Epidermal melanocyte (primary cell): ENCODE measurements at regions not wholly inside any gene's neighbourhood (a gene's known extent, or its start where the extent isn't known, plus 50 kb on each side); places are given as distances from the start of the nearest gene placed in this dataset.
A peak's percentile ranks its signal among the peaks of the same experiment; 100 is the strongest.

ENCODE experiments used
- DNase-seq: peaks from one replicate; pipeline ENCODE4 v3.0.0; 2011; ENCODE audit warnings: low spot score; ENCODE audit not compliant: insufficient read length

GRCh38 chr12:39125566-39125965 is 220.2 kb upstream of the CPNE8 start:
- DNase-seq, result no peak

GRCh38 chr12:39124768-39125167 is 219.4 kb upstream of the CPNE8 start:
- no peak for DNase-seq

GRCh38 chr12:39123580-39124253 is 218.3 kb upstream of the CPNE8 start:
- DNase-seq, result no peak

GRCh38 chr12:39122562-39123204 is 217.3 kb upstream of the CPNE8 start:
- no peak for DNase-seq

GRCh38 chr12:39116861-39117260 is 211.5 kb upstream of the CPNE8 start:
- no peak for DNase-seq

- no peak for DNase-seq
These were observed 206.7 kb upstream of the CPNE8 start for GRCh38 chr12:39112064-39112463.

GRCh38 chr12:39105111-39105510 is 199.7 kb upstream of the CPNE8 start:
- no peak for DNase-seq

- peak; percentile 77 for DNase-seq
These were observed 198.3 kb upstream of the CPNE8 start for GRCh38 chr12:39103552-39104165.

GRCh38 chr12:39102474-39103209 is 197.3 kb upstream of the CPNE8 start:
- DNase-seq, result no peak

GRCh38 chr12:39095636-39096330 is 190.4 kb upstream of the CPNE8 start:
- DNase-seq, result no peak

GRCh38 chr12:39081910-39082309 is 176.5 kb upstream of the CPNE8 start:
- DNase-seq, result no peak

- DNase-seq, result no peak
These were observed 171.8 kb upstream of the CPNE8 start for GRCh38 chr12:39077226-39077625.

GRCh38 chr12:39074063-39074462 is 168.7 kb upstream of the CPNE8 start:
- DNase-seq, result no peak

GRCh38 chr12:39072658-39073057 is 167.3 kb upstream of the CPNE8 start:
- DNase-seq, result no peak

GRCh38 chr12:39071611-39072010 is 166.2 kb upstream of the CPNE8 start:
- DNase-seq, result no peak

- DNase-seq, result no peak
These were observed 165.4 kb upstream of the CPNE8 start for GRCh38 chr12:39070775-39071174.

- DNase-seq, result no peak
These were observed 160.1 kb upstream of the CPNE8 start for GRCh38 chr12:39065455-39065854.

GRCh38 chr12:39064708-39065107 is 159.3 kb upstream of the CPNE8 start:
- DNase-seq, result no peak

GRCh38 chr12:39062266-39062996 is 157.0 kb upstream of the CPNE8 start:
- DNase-seq, result no peak

GRCh38 chr12:39061576-39061975 is 156.2 kb upstream of the CPNE8 start:
- DNase-seq, result no peak

GRCh38 chr12:39048395-39048794 is 143.0 kb upstream of the CPNE8 start:
- no peak for DNase-seq
